ENCODE measurements at regions not wholly inside any gene's neighbourhood (a gene's known extent, or its start where the extent isn't known, plus 50 kb on each side); places are given as distances from the start of the nearest gene placed in this dataset.

DNA sequence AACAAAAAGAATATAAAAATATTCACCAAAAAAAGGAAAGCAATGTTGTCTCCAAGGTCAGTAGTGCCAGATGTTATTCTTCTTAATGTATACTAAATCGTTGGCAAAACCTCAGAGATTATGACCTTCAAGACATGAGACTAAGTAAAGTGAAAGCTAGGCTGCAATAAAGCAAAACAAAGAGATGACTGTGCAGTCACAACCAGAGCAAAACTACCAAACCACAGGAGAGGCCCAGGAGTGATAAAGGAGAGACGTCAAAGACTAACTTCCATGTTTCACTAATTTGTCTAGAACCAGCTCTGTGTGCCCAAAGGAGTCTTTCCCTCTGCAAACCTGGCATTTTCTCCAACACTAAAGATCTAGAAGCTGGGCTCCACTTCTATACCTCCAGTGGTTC, 155.9 kb upstream of the POU3F2 start:
- POLR2A ChIA-PET: no interaction called here

DNA sequence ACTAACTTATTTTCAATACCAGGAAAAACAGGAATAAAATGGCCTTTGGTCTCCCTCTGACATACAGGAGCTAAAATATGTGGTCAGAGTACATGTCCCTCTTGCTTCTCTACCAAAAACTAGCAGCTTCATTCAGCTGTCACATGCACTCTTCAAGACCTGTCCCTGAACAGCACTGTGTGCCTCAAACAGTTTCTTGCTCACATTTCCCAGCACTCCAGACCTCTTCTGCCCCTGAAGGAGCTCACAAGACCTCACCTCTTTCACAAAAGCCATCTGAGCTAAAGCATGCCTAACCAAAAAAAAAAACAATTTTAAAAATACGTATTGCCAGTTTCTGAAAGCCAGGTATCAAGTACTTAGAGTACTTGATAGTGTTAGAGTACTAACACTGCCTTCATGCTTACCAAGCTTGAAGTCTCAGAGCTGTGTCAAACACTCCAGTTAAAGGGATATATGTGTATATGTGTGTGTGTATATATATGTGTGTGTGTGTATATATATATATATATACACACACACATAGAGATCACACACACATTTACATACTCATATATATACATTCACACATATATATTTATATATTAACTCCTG, 148.3 kb upstream of the POU3F2 start:
- POLR2A ChIA-PET: no interaction called here
- CTCF ChIA-PET: no interaction called here
- no peak for DNase-seq (ENCODE audit: low read depth, low spot score)
- H3K4me3 ChIP-seq (ENCODE audit: low read depth, low read length): no peak overlapping the region
- TF ChIP-seq, protein P1, sequence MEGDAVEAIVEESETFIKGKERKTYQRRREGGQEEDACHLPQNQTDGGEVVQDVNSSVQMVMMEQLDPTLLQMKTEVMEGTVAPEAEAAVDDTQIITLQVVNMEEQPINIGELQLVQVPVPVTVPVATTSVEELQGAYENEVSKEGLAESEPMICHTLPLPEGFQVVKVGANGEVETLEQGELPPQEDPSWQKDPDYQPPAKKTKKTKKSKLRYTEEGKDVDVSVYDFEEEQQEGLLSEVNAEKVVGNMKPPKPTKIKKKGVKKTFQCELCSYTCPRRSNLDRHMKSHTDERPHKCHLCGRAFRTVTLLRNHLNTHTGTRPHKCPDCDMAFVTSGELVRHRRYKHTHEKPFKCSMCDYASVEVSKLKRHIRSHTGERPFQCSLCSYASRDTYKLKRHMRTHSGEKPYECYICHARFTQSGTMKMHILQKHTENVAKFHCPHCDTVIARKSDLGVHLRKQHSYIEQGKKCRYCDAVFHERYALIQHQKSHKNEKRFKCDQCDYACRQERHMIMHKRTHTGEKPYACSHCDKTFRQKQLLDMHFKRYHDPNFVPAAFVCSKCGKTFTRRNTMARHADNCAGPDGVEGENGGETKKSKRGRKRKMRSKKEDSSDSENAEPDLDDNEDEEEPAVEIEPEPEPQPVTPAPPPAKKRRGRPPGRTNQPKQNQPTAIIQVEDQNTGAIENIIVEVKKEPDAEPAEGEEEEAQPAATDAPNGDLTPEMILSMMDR (IDR thresholded peaks at IDR 0.05; ENCODE audit: insufficient read depth, low read length, missing control alignments): no peak

More for the DNA sequence above, 155.9 kb upstream of the POU3F2 start:
- CTCF ChIA-PET: no interaction called here
- H3K4me3 ChIP-seq (ENCODE audit: low read depth, low read length): no peak overlapping the region
- TF ChIP-seq, protein P1 (IDR thresholded peaks at IDR 0.05; ENCODE audit: insufficient read depth, low read length, missing control alignments): no peak
- DNase-seq (ENCODE audit: low read depth, low spot score): no peak

GRCh38 chr6:98687752-98688151, 146.6 kb upstream of the POU3F2 start:
- H3K4me3 ChIP-seq (ENCODE audit: low read depth, low read length): no peak overlapping the region
- DNase-seq (ENCODE audit: low read depth, low spot score): no peak
- TF ChIP-seq, protein P1 (IDR thresholded peaks at IDR 0.05; ENCODE audit: insufficient read depth, low read length, missing control alignments): no peak
- ChIA-PET CTCF (no interaction called here), POLR2A (no interaction called here)

- POLR2A ChIA-PET: no interaction called here
- CTCF ChIA-PET: no interaction called here
These were observed 139.1 kb upstream of the POU3F2 start for GRCh38 chr6:98695091-98695801.

DNA sequence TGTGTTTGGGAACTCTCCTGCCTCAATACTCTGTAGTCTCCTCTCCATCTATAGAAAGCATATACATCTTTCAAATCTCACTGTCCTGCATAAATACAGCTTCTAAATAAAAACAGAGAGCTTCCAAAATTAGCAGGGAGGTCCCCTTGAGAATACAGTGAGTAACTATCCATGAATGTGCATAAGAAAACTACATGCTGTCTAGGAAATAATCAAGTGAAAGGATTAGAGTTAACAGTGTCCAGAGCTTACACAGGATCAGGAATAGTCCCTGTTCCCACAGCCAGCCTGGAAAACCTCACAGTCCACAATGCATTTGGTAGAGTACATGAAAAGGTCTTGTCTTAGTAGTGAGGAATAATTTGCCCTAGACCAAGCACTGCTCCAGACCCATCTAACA, 123.0 kb upstream of the POU3F2 start:
- CTCF ChIA-PET: no interaction called here
- POLR2A ChIA-PET: no interaction called here
- no peak for DNase-seq (ENCODE audit: low read depth, low spot score)
- no peak overlapping the region for H3K4me3 ChIP-seq (ENCODE audit: low read depth, low read length)
- TF ChIP-seq, protein P1 (IDR thresholded peaks at IDR 0.05; ENCODE audit: insufficient read depth, low read length, missing control alignments): no peak

More at GRCh38 chr6:98695091-98695801, 139.1 kb upstream of the POU3F2 start:
- TF ChIP-seq, protein P1 (IDR thresholded peaks at IDR 0.05; ENCODE audit: insufficient read depth, low read length, missing control alignments): no peak
- DNase-seq (ENCODE audit: low read depth, low spot score): no peak
- no peak overlapping the region for H3K4me3 ChIP-seq (ENCODE audit: low read depth, low read length)

- no peak overlapping the region for H3K4me3 ChIP-seq (ENCODE audit: low read depth, low read length)
- POLR2A ChIA-PET: no interaction called here
- DNase-seq (ENCODE audit: low read depth, low spot score): no peak
- TF ChIP-seq, protein P1 (IDR thresholded peaks at IDR 0.05; ENCODE audit: insufficient read depth, low read length, missing control alignments): no peak
- CTCF ChIA-PET: no interaction called here
These were observed 118.0 kb upstream of the POU3F2 start for GRCh38 chr6:98716341-98716740.
